ENCODE measurements at regions not wholly inside any gene's neighbourhood (a gene's known extent, or its start where the extent isn't known, plus 50 kb on each side); places are given as distances from the start of the nearest gene placed in this dataset.
"Not testable (repeated sequence)": the region's sequence is repeated elsewhere in the genome, so short reads cannot be mapped to it uniquely, and the experiment has no call there.

DNA sequence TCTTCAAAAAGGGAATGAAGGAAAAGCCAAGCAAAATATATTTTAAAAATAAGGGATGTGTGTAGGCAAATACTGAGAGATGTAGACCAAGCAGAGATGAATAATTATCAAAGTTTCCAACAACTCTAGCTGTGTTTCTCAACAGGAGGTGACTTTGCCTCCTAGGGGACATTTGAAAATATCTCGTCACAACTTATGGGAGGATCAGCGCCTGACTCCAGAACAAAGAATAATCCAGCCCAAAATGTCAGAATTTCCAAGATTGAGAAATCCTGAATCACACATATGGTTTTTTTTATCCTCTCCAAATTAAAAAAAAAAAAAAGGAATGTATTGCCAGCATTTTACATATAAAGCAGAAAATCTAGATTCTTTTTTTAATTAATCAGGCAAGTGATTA, 241.2 kb upstream of the ZFP64 start:
- Histone ChIP-seq H3K27ac (no peak overlapping the region), H3K4me1 (replicated peaks in 1 of 2) (no peaks in the 10 kb centered on the region), H3K4me3 (no peak overlapping the region)
- ATAC-seq (replicated peaks in 6 of 8), result no peak
- in situ Hi-C loops (cut with MboI; ENCODE audit: low pct_unique_long_range_greater_than_20kb in 2 of 9, low sequenced_read_pairs in 9 of 9, unreplicated experiment in 9 of 9), result no loop called here
- WGBS, 10 experiments, result 36 to 100% (median 90%) methylated on average over 2 of the region's 2 CpGs; no CpG with 5 or more reads in 2 of the 10 experiments

DNA sequence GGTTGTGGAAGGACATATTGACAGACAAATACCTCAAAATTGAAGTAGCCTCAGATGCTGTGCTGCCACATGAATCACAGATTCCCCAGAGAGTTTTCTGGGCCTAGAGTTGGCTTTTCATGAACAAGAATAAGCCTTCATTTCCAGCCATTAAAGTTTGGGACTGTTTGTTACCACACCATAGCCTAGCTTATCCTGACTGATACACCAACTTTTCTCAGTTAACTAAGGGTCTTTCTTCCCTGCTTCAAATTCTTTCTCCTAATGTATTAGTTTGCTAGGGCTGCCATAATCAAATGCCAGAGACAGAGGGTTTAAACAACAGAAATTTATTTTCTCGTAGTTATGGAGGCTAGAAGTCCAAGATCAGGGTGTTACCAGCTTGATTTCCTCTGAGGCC, 237.4 kb upstream of the ZFP64 start:
- in situ Hi-C loops (cut with MboI; ENCODE audit: low pct_unique_long_range_greater_than_20kb in 2 of 9, low sequenced_read_pairs in 9 of 9, unreplicated experiment in 9 of 9), result no loop called here
- Histone ChIP-seq H3K4me3 (no peak overlapping the region), H3K4me1 (replicated peaks in 1 of 2) (no peaks in the 10 kb centered on the region), H3K27ac (no peak overlapping the region)
- WGBS, 10 experiments, result 56 to 100% (median 60%) methylated on average over 1 of the region's 1 CpG; no CpG with 5 or more reads in 3 of the 10 experiments
- no peak for ATAC-seq (replicated peaks in 6 of 8)

DNA sequence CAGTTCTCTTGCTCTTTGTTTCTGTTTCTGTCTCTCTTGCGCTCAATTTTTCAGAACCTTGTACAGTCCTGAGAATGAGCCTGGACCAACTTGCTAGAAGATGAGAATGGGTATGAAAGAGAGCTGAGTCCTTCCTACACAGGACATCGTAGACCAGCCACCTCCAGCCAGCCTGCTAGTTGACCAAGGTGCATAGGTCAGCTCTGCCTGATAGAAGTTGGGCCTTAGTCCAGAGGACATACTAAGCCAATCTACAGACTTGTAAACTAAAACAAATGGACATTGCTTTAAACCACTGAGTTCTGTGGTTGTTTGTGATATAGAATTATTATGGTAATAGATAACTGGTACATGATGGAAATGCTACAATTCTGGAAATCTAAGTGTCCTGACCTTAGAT, 236.4 kb upstream of the ZFP64 start:
- H3K4me3 ChIP-seq, result no peak overlapping the region
- no peak overlapping the region for H3K27ac ChIP-seq
- in situ Hi-C loops (cut with MboI; ENCODE audit: low pct_unique_long_range_greater_than_20kb in 2 of 9, low sequenced_read_pairs in 9 of 9, unreplicated experiment in 9 of 9), result no loop called here
- WGBS, 10 experiments, result 86 to 100% (median 100%) methylated on average over 1 to 2 of the region's 2 CpGs; no CpG with 5 or more reads in 1 of the 10 experiments
- no peak for ATAC-seq (replicated peaks in 6 of 8)
- no peaks in the 10 kb centered on the region for H3K4me1 ChIP-seq (replicated peaks in 1 of 2)

DNA sequence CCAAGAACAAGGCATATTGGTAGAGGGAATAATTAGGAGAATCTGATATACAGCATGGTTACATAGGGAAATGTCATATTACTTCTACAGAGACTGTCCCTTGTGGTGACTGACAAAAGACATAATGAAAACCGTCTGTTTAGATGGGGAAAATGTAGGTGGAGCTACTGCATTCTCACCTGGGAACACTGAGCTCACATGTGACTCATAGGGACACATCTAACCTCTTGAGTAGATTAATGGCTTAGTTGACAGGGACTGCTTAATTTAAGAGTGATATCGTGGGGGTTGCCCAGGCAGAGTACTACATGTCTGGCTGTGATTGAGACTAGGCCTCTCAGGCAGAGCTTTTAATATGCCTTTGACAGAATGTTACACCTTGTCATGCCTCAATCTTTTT, 235.3 kb upstream of the ZFP64 start:
- Histone ChIP-seq H3K27ac (no peak overlapping the region), H3K4me3 (no peak overlapping the region), H3K4me1 (replicated peaks in 1 of 2) (no peaks in the 10 kb centered on the region)
- ATAC-seq (replicated peaks in 6 of 8), result peak in 1 of 8 experiments; percentile 34
- in situ Hi-C loops (cut with MboI; ENCODE audit: low pct_unique_long_range_greater_than_20kb in 2 of 9, low sequenced_read_pairs in 9 of 9, unreplicated experiment in 9 of 9), result no loop called here
- 43 to 100% (median 65%) methylated on average over 1 to 2 of the region's 2 CpGs; no CpG with 5 or more reads in 3 of the 10 experiments for WGBS, 10 experiments

DNA sequence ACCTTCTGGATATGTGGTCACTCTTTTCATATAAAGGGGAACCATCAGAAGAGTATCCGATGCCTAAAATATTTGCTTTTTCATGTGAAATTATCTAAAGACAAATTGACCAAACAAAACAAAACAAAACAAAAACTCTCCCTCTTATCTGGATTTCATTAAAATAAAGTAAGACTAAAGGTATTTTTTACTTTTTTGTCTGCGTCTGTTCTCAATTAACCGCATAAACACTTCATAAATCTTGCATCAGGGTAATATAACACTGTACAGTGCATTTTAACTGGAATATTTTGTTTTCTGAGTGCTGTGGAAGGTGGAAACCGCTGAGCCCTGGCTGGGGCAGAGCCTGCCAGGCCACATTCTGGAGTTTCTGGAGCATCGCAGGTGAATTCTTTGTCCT, 234.1 kb upstream of the ZFP64 start:
- peak in 1 of 8 experiments; percentile 33 for ATAC-seq (replicated peaks in 6 of 8)
- in situ Hi-C loops (cut with MboI; ENCODE audit: low pct_unique_long_range_greater_than_20kb in 2 of 9, low sequenced_read_pairs in 9 of 9, unreplicated experiment in 9 of 9), result no loop called here
- Histone ChIP-seq H3K27ac (no peak overlapping the region), H3K4me1 (replicated peaks in 1 of 2) (no peaks in the 10 kb centered on the region), H3K4me3 (no peak overlapping the region)
- WGBS, 10 experiments, result 0 to 95% (median 73%) methylated on average over 1 to 5 of the region's 5 CpGs

DNA sequence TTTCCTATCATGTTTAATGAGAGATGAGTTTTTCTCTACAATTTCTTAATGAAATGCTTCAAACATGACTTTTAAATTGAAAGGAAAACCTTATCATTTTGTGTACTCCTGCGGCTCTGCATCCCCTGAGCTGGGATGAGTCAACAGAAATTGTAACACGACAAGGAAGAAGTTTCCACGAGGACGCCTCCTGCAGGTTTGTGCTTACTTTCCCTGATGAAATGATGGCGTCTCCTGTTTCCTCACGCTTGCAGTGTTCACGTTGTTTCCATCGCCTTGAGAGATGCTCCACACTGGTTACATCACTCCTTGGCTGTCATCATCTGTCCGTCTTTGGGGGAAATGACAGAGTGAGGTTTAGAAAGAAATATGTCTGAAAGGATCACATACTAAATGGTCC, 233.7 kb upstream of the ZFP64 start:
- Histone ChIP-seq H3K4me3 (no peak overlapping the region), H3K4me1 (replicated peaks in 1 of 2) (no peaks in the 10 kb centered on the region), H3K27ac (no peak overlapping the region)
- peak in 4 of 8 experiments; percentile 18 to 67 (median 48) for ATAC-seq (replicated peaks in 6 of 8)
- 0 to 80% (median 49%) methylated on average over 4 to 9 of the region's 9 CpGs; no CpG with 5 or more reads in 1 of the 10 experiments for WGBS, 10 experiments
- in situ Hi-C loops (cut with MboI; ENCODE audit: low pct_unique_long_range_greater_than_20kb in 2 of 9, low sequenced_read_pairs in 9 of 9, unreplicated experiment in 9 of 9), result no loop called here

DNA sequence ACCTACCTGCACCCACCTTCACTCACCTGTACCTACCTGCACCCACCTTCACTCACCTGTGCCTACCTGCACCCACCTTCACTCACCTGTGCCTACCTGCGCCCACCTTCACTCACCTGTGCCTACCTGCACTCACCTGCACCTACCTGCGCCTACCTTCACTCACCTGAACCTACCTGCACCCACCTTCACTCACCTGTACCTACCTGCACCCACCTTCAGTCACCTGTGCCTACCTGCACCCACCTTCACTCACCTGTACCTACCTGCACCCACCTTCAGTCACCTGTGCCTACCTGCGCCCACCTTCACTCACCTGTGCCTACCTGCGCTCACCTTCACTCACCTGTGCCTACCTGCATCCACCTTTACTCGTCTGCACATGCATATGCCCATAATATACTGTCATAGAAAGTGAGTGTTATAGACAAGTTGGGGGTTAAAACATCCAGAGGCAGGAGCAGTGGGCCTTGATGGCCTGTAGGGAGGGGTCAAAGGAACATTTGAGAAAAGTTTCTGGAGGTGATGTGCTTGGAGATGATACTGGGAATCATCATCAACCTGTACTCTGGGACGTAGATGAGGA, 232.9 kb upstream of the ZFP64 start:
- H3K27ac ChIP-seq; H3K4me3 ChIP-seq; ATAC-seq (replicated peaks in 6 of 8); in situ Hi-C loops (cut with MboI; ENCODE audit: low pct_unique_long_range_greater_than_20kb in 2 of 9, low sequenced_read_pairs in 9 of 9, unreplicated experiment in 9 of 9); H3K4me1 ChIP-seq (replicated peaks in 1 of 2): not testable (repeated sequence)
- WGBS, 10 experiments, result 29 to 100% (median 86%) methylated on average over 1 to 3 of the region's 6 CpGs; no CpG with 5 or more reads in 4 of the 10 experiments

DNA sequence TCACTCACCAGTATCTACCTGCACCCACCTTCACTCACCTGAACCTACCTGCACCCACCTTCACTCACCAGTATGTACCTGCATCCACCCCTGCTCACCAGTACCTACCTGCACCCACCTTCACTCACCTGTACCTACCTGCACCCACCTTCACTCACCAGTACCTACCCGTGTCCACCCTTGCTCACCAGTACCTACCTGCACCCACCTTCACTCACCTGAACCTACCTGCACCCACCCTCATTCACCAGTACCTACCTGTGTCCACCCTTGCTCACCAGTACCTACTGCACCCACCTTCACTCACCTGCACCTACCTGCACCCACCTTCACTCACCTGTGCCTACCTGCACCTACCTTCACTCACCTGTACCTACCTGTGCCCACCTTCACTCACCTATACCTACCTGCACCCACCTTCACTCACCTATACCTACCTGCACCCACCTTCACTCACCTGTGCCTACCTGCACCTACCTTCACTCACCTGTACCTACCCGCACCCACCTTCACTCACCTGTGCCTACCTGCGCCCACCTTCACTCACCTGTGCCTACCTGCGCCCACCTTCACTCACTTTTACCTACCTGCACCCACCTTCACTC, 232.1 kb upstream of the ZFP64 start:
- WGBS, 10 experiments, result 30 to 92% (median 90%) methylated on average over 2 to 3 of the region's 4 CpGs; no CpG with 5 or more reads in 5 of the 10 experiments
- not testable (repeated sequence) for H3K4me1 ChIP-seq (replicated peaks in 1 of 2); ATAC-seq (replicated peaks in 6 of 8)

DNA sequence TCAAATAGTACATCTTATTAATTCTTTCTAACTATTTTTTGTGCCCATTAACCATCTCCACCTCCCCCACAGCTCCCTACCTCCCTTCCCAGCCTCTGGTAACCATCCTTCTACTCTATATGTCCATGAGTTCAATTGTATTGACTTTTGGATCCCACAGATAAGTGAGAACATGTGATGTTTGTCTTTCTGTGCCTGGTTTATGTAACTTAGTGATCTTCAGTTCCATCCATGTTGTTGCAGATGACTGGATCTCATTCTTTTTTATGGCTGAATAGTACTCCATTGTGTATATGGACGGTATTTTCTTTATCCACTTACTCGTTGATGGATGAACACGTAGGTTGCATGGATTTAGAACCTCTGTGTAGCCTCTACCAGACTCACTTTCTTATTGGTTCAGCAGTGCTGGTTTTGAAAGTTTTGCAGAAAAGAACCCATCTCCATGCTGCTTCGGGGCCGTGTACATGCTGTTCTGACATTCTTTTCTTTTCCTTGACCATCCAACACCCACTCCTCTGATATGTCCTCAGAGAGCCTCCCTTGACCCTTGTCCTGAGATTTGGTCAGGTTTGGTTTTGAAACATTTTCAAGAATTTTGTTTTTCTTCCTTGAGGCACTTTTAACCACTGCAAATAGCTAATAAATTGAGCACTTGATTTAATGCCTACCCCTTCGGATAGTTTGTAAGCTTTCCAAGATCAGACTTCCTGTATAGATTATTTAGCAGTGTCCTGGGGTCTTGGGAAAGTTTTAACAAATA, 231.2 kb upstream of the ZFP64 start:
- Histone ChIP-seq H3K4me1 (replicated peaks in 1 of 2) (no peaks in the 10 kb centered on the region), H3K4me3 (no peak overlapping the region), H3K27ac (no peak overlapping the region)
- in situ Hi-C loops (cut with MboI; ENCODE audit: low pct_unique_long_range_greater_than_20kb in 2 of 9, low sequenced_read_pairs in 9 of 9, unreplicated experiment in 9 of 9), result no loop called here
- WGBS, 10 experiments, result 6 to 80% (median 60%) methylated on average over 1 to 6 of the region's 6 CpGs; no CpG with 5 or more reads in 3 of the 10 experiments
- peak in 2 of 8 experiments; percentile 26 to 55 for ATAC-seq (replicated peaks in 6 of 8)

More for the DNA sequence above, 232.1 kb upstream of the ZFP64 start:
- in situ Hi-C loops (cut with MboI; ENCODE audit: low pct_unique_long_range_greater_than_20kb in 2 of 9, low sequenced_read_pairs in 9 of 9, unreplicated experiment in 9 of 9); H3K4me3 ChIP-seq; H3K27ac ChIP-seq: not testable (repeated sequence)

DNA sequence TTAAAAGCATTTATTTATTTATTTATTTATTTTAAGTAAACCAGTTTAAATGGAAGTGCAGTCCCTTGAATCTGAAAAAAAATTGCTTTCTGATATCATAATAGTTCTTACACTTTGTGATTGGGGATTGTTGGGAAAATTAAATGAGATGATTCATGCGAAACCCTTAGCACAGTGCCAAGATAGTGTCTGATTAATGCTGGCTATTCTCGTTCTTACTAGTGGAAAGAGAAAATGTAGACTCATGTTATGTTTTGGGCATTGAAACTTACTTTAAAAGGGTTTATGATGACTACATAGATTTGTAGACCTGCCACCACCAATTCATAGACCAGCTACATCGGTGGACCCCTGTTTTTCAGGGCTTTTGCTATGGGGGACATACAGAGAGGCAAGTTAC, 229.2 kb upstream of the ZFP64 start:
- no peaks in the 10 kb centered on the region for H3K4me1 ChIP-seq (replicated peaks in 1 of 2)
- no peak overlapping the region for H3K27ac ChIP-seq
- ATAC-seq (replicated peaks in 6 of 8), result no peak
- in situ Hi-C loops (cut with MboI; ENCODE audit: low pct_unique_long_range_greater_than_20kb in 2 of 9, low sequenced_read_pairs in 9 of 9, unreplicated experiment in 9 of 9), result no loop called here
- 10 to 100% (median 83%) methylated on average over 1 to 3 of the region's 3 CpGs; no CpG with 5 or more reads in 1 of the 10 experiments for WGBS, 10 experiments
- H3K4me3 ChIP-seq, result no peak overlapping the region

DNA sequence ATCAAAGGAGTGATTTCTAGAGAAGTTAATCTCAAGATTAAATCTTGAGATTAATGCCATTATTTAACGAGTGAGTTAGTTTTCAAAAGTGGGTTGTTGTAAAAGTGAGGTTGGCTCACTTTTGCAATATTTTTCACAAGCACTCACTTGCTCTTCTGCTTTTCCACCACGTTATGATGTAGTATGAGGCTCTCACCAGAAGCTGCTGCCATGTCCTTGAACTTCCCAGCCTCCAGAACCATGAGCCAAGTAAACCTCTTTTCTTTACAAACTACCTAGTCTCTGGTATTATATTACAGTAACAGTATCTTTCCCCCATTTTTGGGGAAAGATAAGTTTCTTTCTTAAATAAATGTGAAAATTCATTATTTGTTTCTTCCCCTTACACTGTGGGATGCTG, 227.6 kb upstream of the ZFP64 start:
- WGBS, 10 experiments, result 33 to 100% (median 62%) methylated on average over 1 to 2 of the region's 2 CpGs; no CpG with 5 or more reads in 2 of the 10 experiments
- in situ Hi-C loops (cut with MboI; ENCODE audit: low pct_unique_long_range_greater_than_20kb in 2 of 9, low sequenced_read_pairs in 9 of 9, unreplicated experiment in 9 of 9), result no loop called here

DNA sequence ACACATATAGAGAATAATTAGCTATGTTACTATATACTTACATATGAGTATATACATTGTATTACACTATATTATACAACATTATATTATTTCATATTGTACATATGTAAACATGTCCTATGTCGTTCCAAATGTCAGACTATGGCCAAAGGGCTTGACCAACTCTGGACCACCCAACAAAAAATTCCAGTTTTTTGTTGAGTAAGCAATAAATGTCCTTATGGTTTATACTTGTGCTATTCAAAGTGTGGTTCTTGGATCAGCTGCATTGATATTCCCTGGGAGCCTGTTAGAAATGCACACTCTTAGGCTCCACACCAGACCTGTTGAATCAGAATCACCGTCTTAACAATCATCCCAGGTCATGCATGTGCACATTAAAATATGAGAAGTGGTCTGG, 225.4 kb upstream of the ZFP64 start:
- H3K4me3 ChIP-seq, result no peak overlapping the region
- H3K4me1 ChIP-seq (replicated peaks in 1 of 2), result peaks cover 0 to 1% of the 10 kb centered on the region in 2 donors
- no peak for ATAC-seq (replicated peaks in 6 of 8)
- in situ Hi-C loops (cut with MboI; ENCODE audit: low pct_unique_long_range_greater_than_20kb in 2 of 9, low sequenced_read_pairs in 9 of 9, unreplicated experiment in 9 of 9), result no loop called here
- no peak overlapping the region for H3K27ac ChIP-seq
- 0 to 64% (median 50%) methylated on average over 1 to 2 of the region's 2 CpGs; no CpG with 5 or more reads in 4 of the 10 experiments for WGBS, 10 experiments

More for the DNA sequence above, 227.6 kb upstream of the ZFP64 start:
- Histone ChIP-seq H3K4me3 (no peak overlapping the region), H3K4me1 (replicated peaks in 1 of 2) (no peaks in the 10 kb centered on the region), H3K27ac (no peak overlapping the region)
- ATAC-seq (replicated peaks in 6 of 8), result no peak

DNA sequence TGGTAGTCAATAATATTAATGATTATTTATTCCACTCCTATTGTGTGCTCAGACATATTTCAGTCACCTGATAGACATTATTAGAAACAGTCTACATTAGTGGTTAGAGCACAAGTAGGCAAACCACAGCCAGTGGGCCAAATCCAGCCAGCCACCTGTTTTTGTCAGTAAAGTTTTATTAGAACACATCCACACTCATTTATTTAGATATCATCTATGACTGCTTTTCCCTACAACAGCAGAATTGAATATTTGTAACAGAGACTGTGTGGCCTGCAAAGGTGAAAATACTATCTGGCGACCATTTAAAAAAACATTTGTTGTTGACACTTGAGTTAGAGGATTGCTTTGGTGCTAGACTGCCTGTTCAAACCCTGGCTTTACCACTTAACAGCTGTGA, 220.0 kb upstream of the ZFP64 start:
- peaks cover 21 to 30% of the 10 kb centered on the region in 2 donors for H3K4me1 ChIP-seq (replicated peaks in 1 of 2)
- no peak overlapping the region for H3K4me3 ChIP-seq
- 80 to 100% (median 100%) methylated on average over 1 of the region's 1 CpG; no CpG with 5 or more reads in 5 of the 10 experiments for WGBS, 10 experiments
- ATAC-seq (replicated peaks in 6 of 8), result no peak
- in situ Hi-C loops (cut with MboI; ENCODE audit: low pct_unique_long_range_greater_than_20kb in 2 of 9, low sequenced_read_pairs in 9 of 9, unreplicated experiment in 9 of 9), result no loop called here
- no peak overlapping the region for H3K27ac ChIP-seq

Measured in motor neuron (in vitro differentiated cells).